ENCODE measurements at regions not wholly inside any gene's neighbourhood (a gene's known extent, or its start where the extent isn't known, plus 50 kb on each side); places are given as distances from the start of the nearest gene placed in this dataset.
A peak's percentile ranks its signal among the peaks of the same experiment; 100 is the strongest.

DNA sequence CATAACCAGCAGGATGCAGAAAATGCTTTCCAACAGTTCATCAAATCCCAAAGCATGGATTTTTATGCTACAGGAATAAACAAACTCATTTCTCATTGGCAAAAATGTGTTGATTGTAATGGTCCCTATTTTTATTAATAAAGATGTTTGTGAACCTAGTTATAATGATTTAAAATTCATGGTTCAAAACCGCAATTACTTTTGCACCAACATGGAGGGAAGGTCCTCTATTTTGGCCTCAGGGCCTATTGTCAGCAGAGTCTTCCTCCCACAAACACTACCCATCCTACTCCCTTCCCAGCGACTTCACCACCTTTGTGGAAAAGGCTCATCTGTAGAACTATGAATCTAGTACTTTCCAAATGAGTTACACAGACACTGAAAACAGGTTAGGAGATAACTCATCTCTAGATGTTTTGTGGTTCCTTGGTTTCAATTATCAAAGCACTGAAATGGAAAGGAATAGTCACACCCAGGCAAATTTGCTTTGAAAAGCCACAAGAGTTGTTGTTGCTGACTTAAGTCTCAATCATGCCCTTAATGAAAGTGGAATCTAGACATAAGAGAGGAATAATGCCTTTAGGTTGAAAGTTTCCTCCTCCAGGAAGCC lies 59.4 kb upstream of the FRMD4A start:
- Histone ChIP-seq H3K4me1 (ENCODE audit: control insufficient read depth in 1 of 2, insufficient read depth in 2 of 2, low read depth in 1 of 2, low read length in 1 of 2) (no peaks in the 10 kb centered on the region), H3K9me2 (no peaks in the 10 kb centered on the region), H3K9me3 (no peaks in the 10 kb centered on the region), H4K20me1 (ENCODE audit: insufficient read depth) (no peaks in the 10 kb centered on the region), H3K36me3 (replicated peaks in 1 of 2; ENCODE audit: control insufficient read depth in 1 of 2, insufficient read depth in 2 of 2, low read length in 1 of 2) (no peaks in the 10 kb centered on the region), H3K79me2 (ENCODE audit: insufficient read depth) (no peaks in the 10 kb centered on the region), H2AFZ (ENCODE audit: low read depth) (no peak overlapping the region), H3F3A (replicated peaks; ENCODE audit: insufficient read depth) (peaks cover 3% of the 10 kb centered on the region), H3K4me3 (ENCODE audit: low read depth in 2 of 2, low read length in 1 of 2) (no peak overlapping the region), H3K27ac (ENCODE audit: low read depth in 2 of 2, low read length in 1 of 2) (no peak overlapping the region), H3K9ac (no peak overlapping the region), H3K27me3 (ENCODE audit: insufficient read depth) (no peaks in the 10 kb centered on the region), H3K4me2 (no peak overlapping the region)
- TF ChIP-seq TEAD4 (IDR thresholded peaks at IDR 0.05; ENCODE audit: borderline replicate concordance, insufficient read depth): no peak
- TF ChIP-seq TCF12 (IDR thresholded peaks at IDR 0.05): no peak
- TF ChIP-seq, protein P1, sequence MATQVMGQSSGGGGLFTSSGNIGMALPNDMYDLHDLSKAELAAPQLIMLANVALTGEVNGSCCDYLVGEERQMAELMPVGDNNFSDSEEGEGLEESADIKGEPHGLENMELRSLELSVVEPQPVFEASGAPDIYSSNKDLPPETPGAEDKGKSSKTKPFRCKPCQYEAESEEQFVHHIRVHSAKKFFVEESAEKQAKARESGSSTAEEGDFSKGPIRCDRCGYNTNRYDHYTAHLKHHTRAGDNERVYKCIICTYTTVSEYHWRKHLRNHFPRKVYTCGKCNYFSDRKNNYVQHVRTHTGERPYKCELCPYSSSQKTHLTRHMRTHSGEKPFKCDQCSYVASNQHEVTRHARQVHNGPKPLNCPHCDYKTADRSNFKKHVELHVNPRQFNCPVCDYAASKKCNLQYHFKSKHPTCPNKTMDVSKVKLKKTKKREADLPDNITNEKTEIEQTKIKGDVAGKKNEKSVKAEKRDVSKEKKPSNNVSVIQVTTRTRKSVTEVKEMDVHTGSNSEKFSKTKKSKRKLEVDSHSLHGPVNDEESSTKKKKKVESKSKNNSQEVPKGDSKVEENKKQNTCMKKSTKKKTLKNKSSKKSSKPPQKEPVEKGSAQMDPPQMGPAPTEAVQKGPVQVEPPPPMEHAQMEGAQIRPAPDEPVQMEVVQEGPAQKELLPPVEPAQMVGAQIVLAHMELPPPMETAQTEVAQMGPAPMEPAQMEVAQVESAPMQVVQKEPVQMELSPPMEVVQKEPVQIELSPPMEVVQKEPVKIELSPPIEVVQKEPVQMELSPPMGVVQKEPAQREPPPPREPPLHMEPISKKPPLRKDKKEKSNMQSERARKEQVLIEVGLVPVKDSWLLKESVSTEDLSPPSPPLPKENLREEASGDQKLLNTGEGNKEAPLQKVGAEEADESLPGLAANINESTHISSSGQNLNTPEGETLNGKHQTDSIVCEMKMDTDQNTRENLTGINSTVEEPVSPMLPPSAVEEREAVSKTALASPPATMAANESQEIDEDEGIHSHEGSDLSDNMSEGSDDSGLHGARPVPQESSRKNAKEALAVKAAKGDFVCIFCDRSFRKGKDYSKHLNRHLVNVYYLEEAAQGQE (IDR thresholded peaks at IDR 0.05; ENCODE audit: low read depth, low read length): no peak
- no peak for TF ChIP-seq USF1 (IDR thresholded peaks at IDR 0.05; ENCODE audit: borderline replicate concordance, low read depth)
- TF ChIP-seq, protein P2, sequence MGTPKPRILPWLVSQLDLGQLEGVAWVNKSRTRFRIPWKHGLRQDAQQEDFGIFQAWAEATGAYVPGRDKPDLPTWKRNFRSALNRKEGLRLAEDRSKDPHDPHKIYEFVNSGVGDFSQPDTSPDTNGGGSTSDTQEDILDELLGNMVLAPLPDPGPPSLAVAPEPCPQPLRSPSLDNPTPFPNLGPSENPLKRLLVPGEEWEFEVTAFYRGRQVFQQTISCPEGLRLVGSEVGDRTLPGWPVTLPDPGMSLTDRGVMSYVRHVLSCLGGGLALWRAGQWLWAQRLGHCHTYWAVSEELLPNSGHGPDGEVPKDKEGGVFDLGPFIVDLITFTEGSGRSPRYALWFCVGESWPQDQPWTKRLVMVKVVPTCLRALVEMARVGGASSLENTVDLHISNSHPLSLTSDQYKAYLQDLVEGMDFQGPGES (IDR thresholded peaks at IDR 0.05; ENCODE audit: low read depth, low read length): no peak
- TF ChIP-seq MXI1 (IDR thresholded peaks at IDR 0.05; ENCODE audit: low read depth, low read length): no peak
- TF ChIP-seq RXRA (IDR thresholded peaks at IDR 0.05; ENCODE audit: borderline replicate concordance, low read depth): no peak
- whole genome bisulfite sequencing (ENCODE audit: low lambda C conversion rate): 25% methylated on average over 2 of the region's 2 CpGs
- no peak for DNase-seq
- ChIA-PET CTCF (no interaction called here), POLR2A (no interaction called here)

- Histone ChIP-seq H3K36me3 (replicated peaks in 1 of 2; ENCODE audit: control insufficient read depth in 1 of 2, insufficient read depth in 2 of 2, low read length in 1 of 2) (no peaks in the 10 kb centered on the region), H3K9me3 (no peaks in the 10 kb centered on the region), H3K9ac (no peak overlapping the region), H3F3A (replicated peaks; ENCODE audit: insufficient read depth) (peaks cover 3% of the 10 kb centered on the region), H3K4me3 (ENCODE audit: low read depth in 2 of 2, low read length in 1 of 2) (no peak overlapping the region; a peak in 1 of 4 replicates), H3K27me3 (ENCODE audit: insufficient read depth) (no peaks in the 10 kb centered on the region), H4K20me1 (ENCODE audit: insufficient read depth) (no peaks in the 10 kb centered on the region), H3K4me1 (ENCODE audit: control insufficient read depth in 1 of 2, insufficient read depth in 2 of 2, low read depth in 1 of 2, low read length in 1 of 2) (no peaks in the 10 kb centered on the region), H2AFZ (ENCODE audit: low read depth) (no peak overlapping the region), H3K27ac (ENCODE audit: low read depth in 2 of 2, low read length in 1 of 2) (peak overlapping the region in 1 of 2 experiments; percentile 42; a peak in 2 of 4 replicates), H3K9me2 (no peaks in the 10 kb centered on the region), H3K79me2 (ENCODE audit: insufficient read depth) (no peaks in the 10 kb centered on the region), H3K4me2 (no peak overlapping the region; the same call in 1 of the 2 replicates)
- WGBS (ENCODE audit: low lambda C conversion rate): 16% methylated on average over 13 of the region's 13 CpGs
- ChIA-PET CTCF (interaction anchor here (0.8 to 1.8 kb wide), 6 partner anchors 11 to 102 kb away, joined by 3 to 8 read pairs (median 6); no protein-coding TSS in a partner anchor), POLR2A (no interaction called here)
- no peak for DNase-seq
- TF ChIP-seq FOXM1 (IDR thresholded peaks at IDR 0.05; ENCODE audit: low read depth) (no peak), NFIC (IDR thresholded peaks at IDR 0.05; ENCODE audit: borderline replicate concordance) (no peak), TAF1 (IDR thresholded peaks at IDR 0.05; ENCODE audit: borderline replicate concordance, low read depth, low read length) (no peak), TCF12 (IDR thresholded peaks at IDR 0.05) (no peak), RCOR1 (IDR thresholded peaks at IDR 0.05; ENCODE audit: low read length) (no peak)
- TF ChIP-seq, protein P3, sequence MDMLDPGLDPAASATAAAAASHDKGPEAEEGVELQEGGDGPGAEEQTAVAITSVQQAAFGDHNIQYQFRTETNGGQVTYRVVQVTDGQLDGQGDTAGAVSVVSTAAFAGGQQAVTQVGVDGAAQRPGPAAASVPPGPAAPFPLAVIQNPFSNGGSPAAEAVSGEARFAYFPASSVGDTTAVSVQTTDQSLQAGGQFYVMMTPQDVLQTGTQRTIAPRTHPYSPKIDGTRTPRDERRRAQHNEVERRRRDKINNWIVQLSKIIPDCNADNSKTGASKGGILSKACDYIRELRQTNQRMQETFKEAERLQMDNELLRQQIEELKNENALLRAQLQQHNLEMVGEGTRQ (IDR thresholded peaks at IDR 0.05; ENCODE audit: borderline replicate concordance, low read depth, low read length): no peak
- TF ChIP-seq, protein P2 (IDR thresholded peaks at IDR 0.05; ENCODE audit: low read depth, low read length): no peak
- TF ChIP-seq, protein P4, sequence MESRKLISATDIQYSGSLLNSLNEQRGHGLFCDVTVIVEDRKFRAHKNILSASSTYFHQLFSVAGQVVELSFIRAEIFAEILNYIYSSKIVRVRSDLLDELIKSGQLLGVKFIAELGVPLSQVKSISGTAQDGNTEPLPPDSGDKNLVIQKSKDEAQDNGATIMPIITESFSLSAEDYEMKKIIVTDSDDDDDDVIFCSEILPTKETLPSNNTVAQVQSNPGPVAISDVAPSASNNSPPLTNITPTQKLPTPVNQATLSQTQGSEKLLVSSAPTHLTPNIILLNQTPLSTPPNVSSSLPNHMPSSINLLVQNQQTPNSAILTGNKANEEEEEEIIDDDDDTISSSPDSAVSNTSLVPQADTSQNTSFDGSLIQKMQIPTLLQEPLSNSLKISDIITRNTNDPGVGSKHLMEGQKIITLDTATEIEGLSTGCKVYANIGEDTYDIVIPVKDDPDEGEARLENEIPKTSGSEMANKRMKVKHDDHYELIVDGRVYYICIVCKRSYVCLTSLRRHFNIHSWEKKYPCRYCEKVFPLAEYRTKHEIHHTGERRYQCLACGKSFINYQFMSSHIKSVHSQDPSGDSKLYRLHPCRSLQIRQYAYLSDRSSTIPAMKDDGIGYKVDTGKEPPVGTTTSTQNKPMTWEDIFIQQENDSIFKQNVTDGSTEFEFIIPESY (IDR thresholded peaks at IDR 0.05; ENCODE audit: borderline replicate concordance, low read depth): no peak
These were observed 55.2 kb upstream of the FRMD4A start for GRCh38 chr10:14385596-14386593.

Data from SK-N-SH (cell line).